Cardiac fibroblast (primary cell): ENCODE measurements at regions not wholly inside any gene's neighbourhood (a gene's known extent, or its start where the extent isn't known, plus 50 kb on each side); places are given as distances from the start of the nearest gene placed in this dataset.

Experiments used
- DNase-seq, 2 donors: peaks; one replicate each; pipeline versions ENCODE4 v3.0.0 to v3.0.0-alpha.2; 2010; ENCODE audit warnings: low read depth in 2 of 2
- H3K4me3 ChIP-seq, 2 donors: replicated peaks in 1 of 2; 1 replicate in 1 of 2; 2 replicates in 1 of 2; pipeline ENCODE4 v1.5.1; 2011; ENCODE audit warnings: low read depth in 2 of 2, low read length in 2 of 2, mild to moderate bottlenecking in 2 of 2, moderate library complexity in 1 of 2
- CTCF ChIP-seq: IDR thresholded peaks from one replicate; pipeline ENCODE4 v1.5.1; 2011; ENCODE audit warnings: low read depth, mild to moderate bottlenecking, low read length, inconsistent platforms

- no peak overlapping the region for H3K4me3 ChIP-seq
- no peak for DNase-seq
- no peak for TF ChIP-seq CTCF
Measured at GRCh38 chr1:38207906-38208305, 161.3 kb upstream of the POU3F1 start.

GRCh38 chr1:38207275-38207674 lies 160.7 kb upstream of the POU3F1 start:
- no peak for DNase-seq
- no peak for TF ChIP-seq CTCF
- H3K4me3 ChIP-seq, result no peak overlapping the region

GRCh38 chr1:38204698-38205097 lies 158.1 kb upstream of the POU3F1 start:
- no peak for TF ChIP-seq CTCF
- H3K4me3 ChIP-seq, result no peak overlapping the region
- no peak for DNase-seq

GRCh38 chr1:38203441-38203840 lies 156.8 kb upstream of the POU3F1 start:
- no peak overlapping the region for H3K4me3 ChIP-seq
- no peak for DNase-seq
- no peak for TF ChIP-seq CTCF

DNA sequence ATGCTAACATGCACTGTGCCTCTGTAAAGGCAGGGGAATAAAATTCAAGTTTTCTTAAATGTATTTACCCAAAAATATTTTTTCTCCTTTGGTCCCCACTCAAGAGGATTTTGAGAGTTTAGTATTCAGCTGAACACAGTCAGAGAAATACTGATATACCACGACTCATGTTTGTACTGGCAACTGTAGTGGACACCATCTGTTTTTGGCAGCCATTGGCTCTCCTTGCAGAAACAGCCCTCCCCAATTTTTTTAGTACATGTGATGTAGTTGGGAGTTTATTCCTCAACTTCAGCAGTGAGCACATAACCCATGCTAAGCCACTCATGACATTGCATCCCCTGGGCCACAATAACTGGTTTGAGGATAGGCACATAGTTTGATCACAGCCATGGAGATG lies 154.8 kb upstream of the POU3F1 start:
- H3K4me3 ChIP-seq, result no peak overlapping the region
- no peak for DNase-seq
- TF ChIP-seq CTCF, result no peak

DNA sequence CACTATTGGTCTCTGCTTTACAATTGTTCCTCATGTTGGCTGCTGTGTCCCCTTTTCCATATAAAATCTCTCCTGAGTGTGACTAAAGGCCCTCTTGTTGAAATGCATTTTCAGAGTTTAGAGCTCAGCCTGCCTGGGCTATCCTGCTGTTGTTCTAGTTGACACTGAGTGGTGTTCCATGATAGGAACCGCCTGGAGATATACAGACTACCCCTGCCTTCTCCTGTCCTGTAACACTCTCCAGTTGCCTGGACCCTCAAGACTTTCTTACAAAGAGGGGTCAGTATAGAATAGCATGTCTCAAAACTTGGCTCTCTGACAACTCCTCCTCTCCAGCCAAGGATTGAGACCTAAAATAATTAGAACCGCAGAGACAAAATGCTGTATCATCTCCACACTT lies 152.0 kb upstream of the POU3F1 start:
- TF ChIP-seq CTCF, result no peak
- no peak for DNase-seq
- H3K4me3 ChIP-seq, result no peak overlapping the region

GRCh38 chr1:38198099-38198498 lies 151.5 kb upstream of the POU3F1 start:
- no peak for DNase-seq
- no peak for TF ChIP-seq CTCF
- H3K4me3 ChIP-seq, result no peak overlapping the region
